GM12892 (cell line): ENCODE measurements at regions not wholly inside any gene's neighbourhood (a gene's known extent, or its start where the extent isn't known, plus 50 kb on each side); places are given as distances from the start of the nearest gene placed in this dataset.
"Not testable (repeated sequence)": the region's sequence is repeated elsewhere in the genome, so short reads cannot be mapped to it uniquely, and the experiment has no call there.

Source experiments
- DNase-seq: peaks from one replicate; pipeline ENCODE4 v3.0.0; 2011; ENCODE audit not compliant: insufficient read length
- FAIRE-seq: peaks from 2 replicates; lab custom pipeline; 2011; peaks lifted over from hg19 to GRCh38; lab: Jason Lieb, UNC
- POLR2A ChIP-seq: IDR thresholded peaks from 2 replicates; pipeline ENCODE4 v1.6.1; 2011; ENCODE audit warnings: low read depth, low read length, control low read depth
- POLR2AphosphoS5 ChIP-seq: IDR thresholded peaks from 2 replicates; pipeline ENCODE4 v1.6.1; 2011; ENCODE audit warnings: low read depth, low read length, control low read depth
- TAF1 ChIP-seq: IDR thresholded peaks from 2 replicates; pipeline ENCODE4 v1.6.1; 2011; ENCODE audit warnings: low read depth, mild to moderate bottlenecking, control low read depth, low read length, borderline replicate concordance

GRCh38 chr14:45897439-45897838 is 644.4 kb upstream of the MIS18BP1 start:
- TF ChIP-seq POLR2A = no peak
- TF ChIP-seq POLR2AphosphoS5 = no peak
- TF ChIP-seq TAF1 = no peak
- FAIRE-seq = no peak
- no peak for DNase-seq

GRCh38 chr14:45893127-45893526 is 640.1 kb upstream of the MIS18BP1 start:
- TF ChIP-seq TAF1 (no peak), POLR2AphosphoS5 (no peak), POLR2A (no peak)
- FAIRE-seq (no peak), DNase-seq (no peak)

- FAIRE-seq = no peak
- TF ChIP-seq POLR2AphosphoS5 (no peak), TAF1 (no peak), POLR2A (no peak)
- no peak for DNase-seq
Observed at GRCh38 chr14:45891417-45892080, 638.5 kb upstream of the MIS18BP1 start.

GRCh38 chr14:45888766-45889285 is 635.8 kb upstream of the MIS18BP1 start:
- DNase-seq, FAIRE-seq: not testable (repeated sequence)

- no peak for DNase-seq
- TF ChIP-seq POLR2A = no peak
- no peak for TF ChIP-seq TAF1
- no peak for TF ChIP-seq POLR2AphosphoS5
- no peak for FAIRE-seq
Observed at GRCh38 chr14:45877981-45878380, 625.0 kb upstream of the MIS18BP1 start.

- no peak for TF ChIP-seq TAF1
- TF ChIP-seq POLR2AphosphoS5 = no peak
- no peak for TF ChIP-seq POLR2A
- DNase-seq (no peak), FAIRE-seq (peak; percentile 58)
Observed at GRCh38 chr14:45868863-45869262, 615.9 kb upstream of the MIS18BP1 start.

GRCh38 chr14:45868377-45868776 is 615.4 kb upstream of the MIS18BP1 start:
- no peak for TF ChIP-seq POLR2A
- no peak for TF ChIP-seq POLR2AphosphoS5
- TF ChIP-seq TAF1 = no peak
- DNase-seq (no peak), FAIRE-seq (peak; percentile 38)

GRCh38 chr14:45867046-45867894 is 614.3 kb upstream of the MIS18BP1 start:
- no peak for TF ChIP-seq POLR2AphosphoS5
- FAIRE-seq (no peak), DNase-seq (no peak)

- DNase-seq = no peak
- no peak for TF ChIP-seq TAF1
- TF ChIP-seq POLR2A = no peak
- no peak for TF ChIP-seq POLR2AphosphoS5
- no peak for FAIRE-seq
Observed at GRCh38 chr14:45838597-45838996, 585.6 kb upstream of the MIS18BP1 start.

- FAIRE-seq = no peak
- TF ChIP-seq TAF1 (no peak), POLR2A (no peak), POLR2AphosphoS5 (no peak)
- no peak for DNase-seq
Observed at GRCh38 chr14:45819107-45819506, 566.1 kb upstream of the MIS18BP1 start.

GRCh38 chr14:45811155-45811554 is 558.2 kb upstream of the MIS18BP1 start:
- TF ChIP-seq TAF1 (no peak), POLR2AphosphoS5 (no peak), POLR2A (no peak)
- DNase-seq = no peak
- FAIRE-seq = no peak

- no peak for DNase-seq
- FAIRE-seq = no peak
- TF ChIP-seq TAF1 (no peak), POLR2AphosphoS5 (no peak)
Observed at GRCh38 chr14:45810152-45810872, 557.3 kb upstream of the MIS18BP1 start.
